ENCODE measurements at regions not wholly inside any gene's neighbourhood (a gene's known extent, or its start where the extent isn't known, plus 50 kb on each side); places are given as distances from the start of the nearest gene placed in this dataset.

DNA sequence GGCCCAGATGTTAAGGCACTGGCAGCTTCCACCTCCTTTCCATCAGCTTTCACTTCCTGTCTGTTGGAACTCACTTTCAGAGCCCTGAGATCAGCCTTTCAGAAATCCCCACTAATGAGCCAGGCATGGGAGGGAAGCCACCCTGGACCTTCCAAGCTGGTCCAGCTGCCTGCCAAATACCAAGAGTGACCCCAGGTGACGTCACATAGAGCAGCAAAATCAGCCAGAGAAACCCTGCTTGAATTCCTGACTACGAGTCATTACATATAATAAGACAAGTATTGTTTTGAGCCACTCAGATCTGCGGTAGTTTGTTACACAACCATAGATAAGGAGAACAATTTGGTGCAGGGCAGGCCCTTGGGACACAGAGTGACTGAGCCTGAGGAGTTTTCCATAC lies 556.0 kb upstream of the JAG1 start:
- DNase-seq = no peak

DNA sequence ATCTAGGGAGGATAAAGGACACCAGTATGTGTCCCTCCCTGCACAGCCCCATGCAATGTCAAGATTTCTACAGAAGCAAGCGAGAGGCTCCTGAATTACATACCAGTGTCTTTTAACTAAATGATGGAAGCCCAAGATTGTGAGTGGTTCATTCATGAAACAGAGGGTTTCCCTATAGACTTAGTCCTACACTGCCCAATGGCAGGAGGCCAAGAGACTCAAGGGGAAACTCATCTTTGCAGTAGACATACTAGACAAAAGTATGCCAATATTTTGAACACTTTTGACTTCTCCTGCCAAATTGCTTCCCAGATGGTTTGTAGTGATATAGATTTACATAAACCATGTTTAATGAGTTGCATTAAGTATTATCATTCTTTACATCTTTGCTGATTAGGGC lies 557.2 kb upstream of the JAG1 start:
- no peak for DNase-seq

DNA sequence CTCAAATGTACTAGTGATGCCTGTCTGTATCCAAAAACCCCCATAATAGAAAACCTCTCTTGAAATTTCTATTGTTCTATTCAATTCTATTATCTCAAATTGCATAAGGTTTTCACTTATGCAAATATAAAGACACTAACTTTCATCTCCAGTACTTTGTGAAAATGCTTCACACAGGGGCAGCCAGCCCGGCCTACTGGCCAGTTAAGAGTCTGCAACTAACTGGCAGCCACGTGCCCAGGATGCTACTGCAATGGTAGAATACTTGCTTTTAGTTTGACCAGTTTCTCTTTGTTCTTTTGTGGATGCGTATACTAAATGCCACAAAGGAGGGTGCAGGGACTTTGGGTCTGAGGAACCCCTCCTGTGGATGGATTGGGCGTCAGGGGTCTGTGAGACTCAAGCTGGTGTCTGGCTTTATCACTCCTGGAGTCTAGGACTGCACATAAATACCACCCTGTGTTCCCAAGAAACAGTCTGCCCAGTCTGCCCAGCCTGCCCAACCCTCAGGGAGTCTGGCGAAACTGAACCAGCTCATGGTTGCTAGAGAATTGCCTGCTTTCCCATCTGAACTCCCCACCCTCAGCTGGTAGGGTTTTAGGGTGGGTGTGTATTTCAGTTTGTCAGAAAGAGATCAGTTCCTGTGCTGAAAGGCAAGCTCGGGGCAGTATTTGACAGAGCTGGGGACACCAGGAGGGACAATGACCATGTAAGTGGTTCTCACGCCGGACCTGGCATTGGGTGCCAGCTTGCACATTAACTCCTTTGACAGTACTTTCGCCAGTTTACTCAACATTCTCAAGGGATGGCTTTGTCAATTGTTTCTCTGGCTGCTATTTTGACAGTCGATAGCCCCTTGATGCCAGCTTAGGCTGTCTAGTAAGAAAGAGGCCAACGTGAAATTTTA lies 558.2 kb upstream of the JAG1 start:
- no peak for DNase-seq

DNA sequence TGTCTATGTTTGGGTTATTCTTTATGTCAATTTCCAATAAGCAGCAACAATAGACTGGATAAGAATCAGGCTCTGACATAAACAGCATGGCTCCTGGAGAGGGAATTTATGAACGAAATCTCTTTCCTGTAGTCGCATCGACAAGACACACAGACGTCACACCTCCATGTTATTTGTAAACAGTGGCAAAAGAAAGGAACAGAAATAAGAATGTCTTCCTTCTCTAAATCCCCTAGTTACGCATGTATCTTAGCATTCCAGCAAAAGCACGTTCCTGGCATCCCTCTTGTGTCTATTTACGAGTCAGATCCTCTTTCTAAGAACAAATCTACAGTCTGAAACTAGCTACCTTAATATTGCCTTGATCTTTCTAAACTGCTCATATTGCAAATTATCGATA lies 559.1 kb upstream of the JAG1 start:
- no peak for DNase-seq

DNA sequence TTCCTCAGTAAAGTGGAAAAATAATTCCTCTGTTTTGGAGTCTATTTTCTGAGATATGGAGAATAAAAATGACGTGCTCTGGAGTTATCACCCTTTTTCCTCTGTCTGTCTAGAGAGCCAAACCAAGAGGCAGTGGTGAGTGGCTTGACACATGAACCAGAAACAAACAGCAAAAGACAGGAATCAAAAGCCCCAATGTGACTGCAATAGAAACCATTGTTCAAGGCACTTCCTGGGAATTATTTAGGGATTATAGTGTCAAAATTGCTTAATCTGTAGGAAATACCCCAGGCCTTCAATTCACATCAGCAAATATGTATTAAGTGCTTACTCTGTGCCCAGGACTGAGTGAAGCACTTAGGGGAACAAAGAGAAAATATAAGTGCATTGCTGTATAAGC lies 560.4 kb upstream of the JAG1 start:
- DNase-seq = no peak

DNA sequence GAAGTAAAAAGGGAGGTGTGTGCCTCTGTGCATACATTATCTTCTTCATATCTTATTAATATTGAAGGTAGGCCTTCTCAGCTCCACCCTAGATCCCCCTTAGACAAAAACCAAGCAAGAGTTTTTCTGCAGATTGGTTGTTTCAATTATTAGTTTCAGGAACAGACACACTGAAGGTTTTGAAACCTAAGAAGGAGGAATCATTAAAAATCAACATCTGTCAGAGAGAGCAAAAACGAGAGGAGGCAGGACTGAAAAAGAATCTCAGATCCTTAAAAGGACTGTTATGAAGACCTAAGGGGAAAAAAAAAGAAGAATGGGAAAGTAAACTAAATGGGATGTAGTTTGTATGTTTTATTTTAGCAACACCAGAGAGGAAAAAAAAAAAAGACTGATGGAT lies 560.8 kb upstream of the JAG1 start:
- DNase-seq = no peak

DNA sequence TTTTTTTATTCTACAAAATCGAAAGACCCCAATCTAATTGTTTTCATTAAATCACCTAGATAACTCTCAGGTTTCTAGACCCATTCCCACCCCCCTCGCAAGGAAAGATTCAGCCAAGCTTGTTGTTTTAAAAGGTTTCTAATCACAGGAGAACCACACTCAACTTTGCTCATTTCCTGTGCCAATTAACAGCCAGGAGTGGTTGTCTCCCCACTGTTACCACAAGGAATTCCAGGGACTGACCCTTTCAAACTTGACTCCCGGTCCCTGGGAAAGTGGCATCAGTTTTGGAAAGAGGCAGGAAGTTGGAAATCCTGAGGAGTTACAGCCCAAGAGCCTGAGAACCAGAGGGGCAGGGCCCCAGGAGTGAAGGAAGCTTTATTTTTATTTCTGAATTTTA lies 561.3 kb upstream of the JAG1 start:
- DNase-seq = no peak

DNA sequence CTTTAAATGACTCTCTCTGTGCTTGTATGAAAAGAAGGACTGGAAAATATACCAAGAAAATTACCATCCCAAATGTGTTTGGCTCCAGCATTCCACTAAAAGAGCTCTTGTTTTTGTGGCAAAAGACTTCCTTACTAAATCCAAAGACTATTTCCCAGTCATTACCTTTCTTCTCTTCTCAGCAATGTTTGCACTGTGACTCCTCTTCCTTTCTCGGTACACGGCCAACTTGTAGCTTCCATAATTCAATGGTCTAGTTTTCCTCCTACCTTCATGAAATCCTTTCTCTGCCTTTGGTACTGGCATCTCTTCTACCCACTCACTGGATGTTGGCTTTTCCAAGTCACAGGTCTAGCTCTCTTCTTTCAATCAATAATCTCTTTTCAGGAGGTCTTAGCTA lies 568.5 kb upstream of the JAG1 start:
- no peak for DNase-seq

DNA sequence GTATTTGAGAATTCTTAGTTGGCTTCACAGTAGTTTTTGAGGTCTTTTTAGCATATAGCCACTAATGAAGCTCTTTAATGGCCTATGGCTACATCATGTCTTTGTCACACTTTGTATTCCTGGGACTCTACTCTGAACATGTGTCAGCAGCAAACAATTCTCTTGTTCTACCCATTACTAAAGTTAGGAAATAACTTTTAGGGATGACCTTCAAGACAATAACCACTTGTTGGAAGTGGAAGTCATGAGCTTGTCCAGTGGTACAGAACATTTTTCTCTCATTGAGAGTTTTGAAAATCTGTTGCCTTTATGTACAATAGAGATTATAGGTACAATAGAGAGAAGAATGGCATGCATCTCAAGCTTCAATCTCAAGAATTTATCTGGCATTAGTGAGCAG lies 571.6 kb upstream of the JAG1 start:
- no peak for DNase-seq

DNA sequence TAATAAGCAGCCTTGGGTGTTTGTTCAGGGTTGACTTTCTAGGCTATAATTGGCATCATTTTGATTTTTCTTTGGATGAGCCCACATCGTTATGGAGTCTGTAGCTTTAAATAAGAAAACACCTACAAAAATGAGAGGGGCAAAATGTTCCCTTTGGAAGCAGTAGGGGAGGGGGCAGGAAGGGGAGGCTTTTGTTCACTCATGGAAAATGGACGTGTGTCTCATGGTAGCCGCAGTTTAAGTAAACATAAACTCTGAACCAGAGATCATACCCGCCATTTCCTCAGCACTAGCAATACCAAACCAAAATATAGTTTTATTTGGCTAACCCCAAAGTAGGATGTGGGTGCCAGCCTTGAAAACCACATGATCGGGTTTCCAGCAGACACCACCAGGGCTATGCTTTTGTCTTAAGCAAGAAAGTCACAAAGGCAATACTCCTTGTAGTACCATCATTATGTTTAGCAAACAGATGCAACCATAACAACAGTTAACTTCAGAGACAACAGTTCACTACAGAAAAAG lies 572.5 kb upstream of the JAG1 start:
- peak; percentile 85 for DNase-seq

DNA sequence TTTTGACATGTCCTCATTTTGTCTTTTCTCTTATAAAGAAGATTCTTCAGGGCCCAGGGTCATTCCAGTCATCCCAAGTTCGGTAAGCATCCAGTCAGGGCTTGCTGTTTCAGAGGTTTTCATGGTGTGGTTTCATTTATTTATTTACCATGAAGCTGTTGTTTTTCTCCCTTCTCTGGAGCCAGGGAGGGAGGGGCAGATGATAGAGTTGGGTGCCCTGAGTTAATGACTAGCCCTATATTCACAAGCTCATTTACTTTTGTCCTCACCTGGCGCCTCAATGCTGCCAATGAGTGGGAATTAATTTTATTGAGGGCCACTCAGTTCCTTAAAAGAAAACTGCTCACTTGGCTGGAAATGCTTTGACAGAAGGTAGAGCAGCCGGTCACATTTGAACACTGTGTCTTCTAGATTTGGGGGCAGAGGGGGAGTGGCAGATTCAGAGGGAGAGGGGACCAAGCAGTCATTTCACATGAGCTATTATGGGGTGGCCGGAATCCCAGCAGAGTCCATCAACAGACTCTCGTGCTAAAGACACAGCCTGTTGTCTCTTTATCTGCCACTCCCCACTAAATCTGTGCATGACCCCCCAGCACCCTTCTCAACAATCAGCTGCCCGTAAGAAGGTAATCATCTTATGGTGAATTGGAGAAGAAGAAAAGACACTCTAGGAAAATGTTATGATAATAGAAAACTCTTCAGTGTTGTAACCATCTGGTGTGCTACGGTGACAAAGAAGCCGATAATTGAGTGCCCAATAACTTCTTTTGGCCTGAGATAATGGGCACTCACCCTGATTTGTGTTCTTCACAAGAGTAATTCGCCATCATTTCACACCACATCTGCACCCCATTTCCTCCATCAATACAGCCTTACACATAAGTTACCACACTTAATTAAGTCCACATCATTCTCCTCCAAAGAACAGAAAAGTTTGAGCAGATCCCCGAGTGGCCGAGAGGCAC lies 573.5 kb upstream of the JAG1 start:
- DNase-seq = no peak

DNA sequence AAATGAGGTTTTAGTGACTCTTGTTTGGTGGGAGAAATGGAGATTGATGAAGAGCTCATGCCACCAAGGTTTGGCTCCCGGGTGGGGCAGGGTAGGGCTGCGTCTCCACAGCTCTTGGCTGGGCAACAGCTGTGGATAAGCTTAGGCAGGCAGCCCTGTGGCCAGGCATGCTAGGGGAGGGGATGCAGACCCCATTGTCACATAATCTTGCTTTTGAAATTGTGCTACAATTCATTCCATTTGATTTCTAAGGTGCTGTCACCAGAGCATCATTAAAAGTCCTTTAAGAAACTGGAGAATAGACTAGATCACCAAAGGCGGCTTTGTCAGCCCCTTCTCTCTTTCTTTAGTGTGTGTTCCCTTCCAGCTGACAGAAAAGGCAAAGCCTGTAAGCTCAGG lies 574.2 kb upstream of the JAG1 start:
- DNase-seq = no peak

DNA sequence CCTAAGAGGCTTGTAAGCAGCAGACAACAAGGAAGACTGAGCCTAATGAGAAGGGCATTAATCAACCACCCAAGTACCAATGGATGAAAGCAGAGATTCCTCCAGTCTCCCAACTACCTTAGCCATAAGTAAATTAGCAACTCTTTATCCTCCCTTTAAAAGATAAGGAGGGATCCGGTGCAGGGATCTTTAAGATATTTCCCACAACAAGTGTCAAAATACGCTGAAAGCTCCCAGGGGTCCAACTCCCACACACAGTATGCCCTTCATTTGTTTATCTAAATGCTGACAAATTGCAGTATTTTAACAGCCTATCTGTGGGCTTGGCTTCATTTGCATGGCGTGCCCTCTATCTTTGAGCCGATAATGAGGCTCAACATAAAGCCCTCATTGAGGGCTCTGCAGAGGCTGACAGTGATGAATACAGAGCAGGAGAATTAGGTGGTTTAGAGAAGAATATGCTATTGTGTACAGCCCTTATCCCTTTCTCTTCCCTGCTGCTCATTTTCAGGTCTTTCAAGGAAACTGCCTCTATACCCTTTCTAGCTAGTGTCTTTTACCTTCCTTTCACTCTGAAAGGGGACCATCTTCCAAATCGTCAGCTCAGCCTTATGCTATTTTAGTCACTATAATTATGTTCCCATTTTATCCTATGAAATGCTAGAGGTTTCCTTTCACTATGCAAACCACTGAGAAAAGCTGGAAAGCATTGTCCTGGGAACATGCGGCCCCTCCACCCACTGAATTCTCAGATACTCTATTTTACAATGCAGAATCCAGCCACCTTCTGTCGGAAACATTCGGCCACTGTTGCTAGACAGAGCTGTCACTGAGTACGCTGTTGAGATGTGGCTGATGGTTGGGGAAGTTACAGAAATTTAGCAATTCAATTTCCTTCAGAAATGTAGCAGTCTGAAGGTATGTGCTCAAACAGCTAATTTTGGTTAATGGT lies 575.2 kb upstream of the JAG1 start:
- no peak for DNase-seq

DNA sequence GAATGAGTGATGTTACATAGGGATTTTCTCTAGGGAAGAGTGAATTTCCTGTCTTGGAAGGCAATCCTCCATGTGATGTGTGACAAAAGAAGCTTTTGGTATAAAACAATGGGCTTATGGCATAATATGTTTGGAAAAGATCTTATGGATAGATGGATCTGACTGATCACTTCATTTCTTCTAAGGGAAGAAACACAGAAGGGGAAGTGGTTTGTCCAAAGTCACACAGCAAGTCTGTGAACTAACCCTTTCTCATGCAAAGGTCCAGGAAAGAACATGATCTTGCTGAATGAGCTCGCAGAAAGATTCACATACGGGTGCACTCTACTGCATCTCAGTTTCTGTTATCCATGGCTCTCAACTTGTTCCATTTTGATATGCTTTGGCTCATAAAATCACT lies 575.9 kb upstream of the JAG1 start:
- DNase-seq = no peak

DNA sequence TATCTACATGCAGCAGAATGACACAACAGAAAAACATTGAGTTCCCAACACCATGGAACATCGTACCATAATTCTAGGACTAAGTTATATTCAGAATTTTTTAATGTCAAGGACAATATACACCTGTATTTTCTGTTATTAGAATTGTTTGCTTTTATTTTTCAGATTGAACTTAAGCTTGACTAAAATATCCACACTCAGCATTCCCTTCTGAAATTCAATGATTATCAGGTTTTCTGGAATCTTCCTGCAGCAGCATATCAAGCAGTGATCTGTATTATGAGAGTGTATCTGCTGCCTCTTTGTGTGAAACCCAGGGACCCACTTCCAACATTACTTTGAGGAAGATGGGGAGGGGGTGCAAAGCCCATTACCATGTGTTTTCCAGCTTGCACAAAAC lies 578.6 kb upstream of the JAG1 start:
- DNase-seq = no peak

DNA sequence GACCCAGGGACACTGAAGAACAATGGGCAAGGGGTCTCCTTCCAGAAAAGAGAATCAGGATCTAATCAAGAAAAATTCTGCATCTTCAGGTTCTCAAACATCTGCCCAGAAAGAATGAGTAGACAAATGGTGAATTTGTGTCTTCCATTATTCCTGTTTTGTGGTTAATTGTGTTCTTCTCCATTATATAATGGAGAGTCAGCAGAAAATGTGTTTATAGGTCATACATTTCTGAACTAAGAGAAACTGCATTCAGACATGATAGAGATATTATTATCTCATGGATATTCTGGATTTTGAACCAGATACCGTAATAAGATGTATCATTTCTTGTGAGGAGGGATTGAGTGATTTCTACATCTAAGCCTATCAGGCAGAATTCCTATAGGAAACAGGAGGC lies 581.7 kb upstream of the JAG1 start:
- no peak for DNase-seq

DNA sequence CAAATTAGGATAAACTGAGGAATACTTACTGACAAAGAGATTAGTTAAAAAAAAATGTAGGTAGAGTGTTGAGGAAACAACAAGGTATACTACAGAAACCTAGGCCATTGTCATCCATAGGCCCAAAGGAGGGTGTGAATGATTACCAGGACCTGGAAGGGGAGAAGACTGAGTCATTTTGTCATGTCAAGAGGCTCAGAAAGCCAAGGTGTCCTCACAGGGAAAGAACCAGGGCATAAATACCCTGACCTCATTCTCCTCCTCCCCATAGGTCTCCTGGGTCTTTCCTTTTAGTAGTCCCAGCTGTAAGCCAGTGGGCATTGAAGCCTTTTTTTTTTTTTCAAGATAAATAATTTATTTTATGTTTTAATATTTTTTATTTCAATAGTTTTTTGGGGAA lies 582.1 kb upstream of the JAG1 start:
- DNase-seq = no peak

DNA sequence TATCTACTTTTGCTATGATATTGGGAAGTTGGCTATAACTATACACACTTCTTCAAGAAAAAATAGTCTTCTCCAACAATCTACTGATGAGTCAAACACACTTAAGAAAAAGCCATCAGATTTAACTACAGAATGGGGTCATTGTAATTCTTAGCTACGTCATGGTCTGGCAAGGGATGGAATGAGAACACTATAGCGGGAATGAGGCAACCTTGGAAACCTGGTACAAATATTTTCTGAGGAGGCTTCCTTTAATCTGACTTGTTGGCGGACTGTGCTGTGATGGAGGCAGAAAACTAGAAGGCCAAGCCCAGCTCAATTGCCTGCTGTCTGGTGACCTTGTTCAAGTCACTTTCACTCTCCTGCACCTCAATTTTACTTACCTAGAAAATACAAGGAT lies 586.8 kb upstream of the JAG1 start:
- no peak for DNase-seq

DNA sequence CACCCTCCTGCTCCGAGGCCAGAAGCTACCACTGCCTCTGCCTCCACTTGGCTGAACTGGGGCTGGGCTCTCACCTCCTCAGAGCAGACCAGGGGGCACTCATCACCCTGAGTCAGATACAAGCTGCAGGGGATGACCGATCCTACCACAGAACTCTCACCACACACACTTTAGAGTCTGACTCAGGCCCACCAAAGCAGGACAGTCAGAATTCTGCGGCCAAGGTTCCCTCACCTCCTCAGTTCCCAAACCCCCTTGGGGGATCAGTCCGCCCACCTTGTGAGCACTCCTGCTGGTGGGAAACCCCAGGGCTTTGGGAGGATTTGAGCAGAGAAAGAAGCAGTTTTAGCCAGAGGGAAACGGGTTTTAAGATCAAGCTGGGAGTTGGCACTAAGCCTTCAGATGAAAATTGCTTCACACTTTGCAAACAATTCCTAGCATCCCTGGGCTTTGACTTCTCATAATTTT lies 587.8 kb upstream of the JAG1 start:
- no peak for DNase-seq

DNA sequence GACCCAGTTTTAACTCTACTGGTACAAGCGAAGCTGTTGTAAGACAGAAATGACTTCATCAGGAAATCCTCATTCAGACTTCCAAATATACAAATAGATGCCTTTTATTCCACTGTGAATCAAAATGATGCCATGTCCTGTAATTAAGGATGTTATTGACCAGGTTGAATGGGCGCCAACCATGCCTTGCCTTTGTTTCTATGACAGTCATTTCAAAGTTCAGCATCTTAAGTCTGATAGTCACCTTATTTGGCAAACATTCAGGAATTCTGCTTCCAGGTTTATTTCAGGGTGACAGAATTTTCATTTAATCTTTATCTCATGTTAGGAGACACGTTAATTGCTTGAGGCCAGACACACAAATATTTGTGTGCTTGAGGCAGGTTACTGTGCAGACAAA lies 592.8 kb upstream of the JAG1 start:
- peak; percentile 79 for DNase-seq

DNA sequence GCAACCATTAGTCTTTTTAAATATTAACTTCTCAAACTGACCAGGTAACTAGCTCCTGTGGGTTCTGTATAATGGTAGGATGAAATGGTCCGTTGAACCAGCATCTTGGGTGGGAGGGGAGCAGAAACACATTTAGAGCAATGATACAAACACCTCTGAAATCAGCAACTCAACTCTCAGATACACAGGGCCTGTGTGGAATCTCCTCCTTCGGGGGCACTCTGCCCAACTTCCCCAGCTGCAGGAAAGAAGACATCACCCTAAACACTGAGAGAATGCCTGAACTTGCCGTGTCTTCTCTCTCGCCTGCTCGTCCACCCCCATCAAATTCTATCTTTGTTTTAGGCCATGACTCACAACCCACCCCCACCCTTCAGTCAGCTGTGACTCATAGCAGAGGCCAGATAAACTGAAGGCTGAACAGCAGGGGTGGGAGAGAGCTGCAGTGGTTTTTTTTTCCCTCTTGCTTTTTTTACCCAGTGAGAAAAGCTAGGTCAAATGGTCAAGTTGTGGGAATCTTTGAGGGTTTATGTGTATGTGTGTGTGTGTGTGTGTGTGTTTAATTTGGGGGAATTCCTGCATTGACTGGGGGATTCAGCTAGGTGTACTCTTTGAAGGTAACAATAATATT lies 593.4 kb upstream of the JAG1 start:
- DNase-seq = no peak

DNA sequence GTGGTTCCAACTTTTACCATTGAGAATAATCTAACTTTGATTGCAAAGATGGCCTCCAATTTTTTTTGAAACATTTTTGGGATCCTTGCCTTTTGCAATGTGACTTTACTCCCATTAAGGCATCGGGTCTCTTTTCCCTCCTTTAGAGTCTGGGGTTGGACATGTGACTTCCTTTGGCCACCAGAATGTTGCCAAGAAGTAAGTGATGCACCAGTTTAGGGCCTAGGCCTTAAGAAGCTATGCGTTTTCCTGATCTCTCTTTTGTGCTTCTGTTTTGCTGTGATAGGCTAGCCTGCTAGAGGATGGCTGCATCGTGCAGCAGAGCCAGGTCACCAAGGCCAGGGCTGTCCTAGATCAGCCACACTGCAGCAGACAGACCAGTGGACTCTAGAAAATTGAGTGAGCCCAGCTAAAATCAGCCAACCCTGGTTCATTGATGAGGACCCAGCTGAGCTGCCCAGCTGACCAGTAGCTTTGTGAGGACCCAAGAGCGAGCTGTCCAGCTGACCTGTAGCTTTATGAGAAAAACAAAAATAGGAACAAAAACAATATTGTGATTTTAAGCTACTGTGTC lies 594.0 kb upstream of the JAG1 start:
- DNase-seq = no peak

All from COR-L47 (cell line).